SK-N-SH (cell line): ENCODE measurements at regions not wholly inside any gene's neighbourhood (a gene's known extent, or its start where the extent isn't known, plus 50 kb on each side); places are given as distances from the start of the nearest gene placed in this dataset.

Experiments
- EZH2phosphoT487 ChIP-seq: fragments of 200-600 bp; sonication (generic); IDR thresholded peaks from 2 replicates; pipeline ENCODE4 v1.6.1; 2017; ENCODE audit warnings: low read depth, mixed run types, mild to moderate bottlenecking, antibody characterized with exemption, moderate library complexity, borderline replicate concordance
- RFX5 ChIP-seq: IDR thresholded peaks from 2 replicates; pipeline ENCODE4 v1.6.1; 2012; ENCODE audit warnings: mild to moderate bottlenecking, improper control_type of control experiment, low read length
- TEAD4 ChIP-seq: IDR thresholded peaks from 2 replicates; pipeline ENCODE4 v1.4.0; 2012; ENCODE audit warnings: mild to moderate bottlenecking, borderline replicate concordance; ENCODE audit not compliant: insufficient read depth
- USF2 ChIP-seq: fragments of 150-350 bp; IDR thresholded peaks from 2 replicates; pipeline ENCODE4 v1.6.1; 2017; ENCODE audit warnings: antibody characterized with exemption, low read length, low read depth, borderline replicate concordance

DNA sequence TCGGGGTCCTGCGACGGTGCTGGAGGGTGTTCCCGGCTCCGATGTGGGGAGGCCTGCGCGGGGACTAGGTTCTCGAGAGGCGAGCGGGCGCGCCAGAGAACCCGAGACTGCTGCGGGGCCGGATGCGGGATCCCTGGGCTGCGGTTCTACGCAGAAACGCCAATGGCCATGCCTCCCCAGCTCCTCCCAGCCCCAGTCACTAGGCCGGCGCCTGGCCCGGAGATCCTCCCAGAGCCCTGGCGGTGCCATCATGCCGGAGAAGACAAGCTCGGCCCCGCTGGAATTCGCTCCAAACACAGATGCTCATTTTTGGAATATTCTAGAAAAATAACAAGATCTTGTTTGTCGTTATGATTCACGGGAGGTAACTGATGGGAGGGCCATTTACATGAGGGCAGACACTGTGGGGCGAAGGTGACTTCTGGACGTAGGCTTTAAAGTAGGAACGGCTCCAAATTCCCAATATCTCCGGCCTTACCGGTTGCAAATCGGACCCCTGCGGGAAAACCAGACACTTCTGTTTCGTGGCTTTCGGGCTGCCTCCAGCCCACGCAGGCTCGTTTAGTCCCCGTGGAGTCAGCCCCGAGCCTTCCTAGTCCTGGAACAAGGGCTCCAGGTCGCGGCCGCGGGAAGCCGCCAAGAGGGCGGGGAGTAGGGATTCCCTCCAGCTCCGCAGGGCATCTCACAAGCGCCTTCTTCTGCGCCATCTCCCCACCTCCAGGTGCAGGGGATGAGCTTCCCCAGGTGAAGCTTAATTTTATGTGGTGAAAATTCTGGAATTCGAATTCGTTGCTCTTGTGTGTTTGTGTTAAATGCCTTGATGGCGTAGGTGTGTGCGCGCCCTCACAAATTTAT is 74.8 kb upstream of the POLG start:
- no peak for TF ChIP-seq TEAD4
- TF ChIP-seq USF2, result no peak
- TF ChIP-seq RFX5, result no peak
- no peak for TF ChIP-seq EZH2phosphoT487
